NCI-H748 treated with DMSO at 0.1 percent for 48 hours (cell line): ENCODE measurements at regions not wholly inside any gene's neighbourhood (a gene's known extent, or its start where the extent isn't known, plus 50 kb on each side); places are given as distances from the start of the nearest gene placed in this dataset.
"Not testable (repeated sequence)": the region's sequence is repeated elsewhere in the genome, so short reads cannot be mapped to it uniquely, and the experiment has no call there.

Experiments used
- DNase-seq: peaks from one replicate; lab custom pipeline; 2025; lab: John Stamatoyannopoulos, UW

GRCh38 chr3:59502806-59503205, 453.0 kb upstream of the CFAP20DC start:
- DNase-seq: no peak

DNA sequence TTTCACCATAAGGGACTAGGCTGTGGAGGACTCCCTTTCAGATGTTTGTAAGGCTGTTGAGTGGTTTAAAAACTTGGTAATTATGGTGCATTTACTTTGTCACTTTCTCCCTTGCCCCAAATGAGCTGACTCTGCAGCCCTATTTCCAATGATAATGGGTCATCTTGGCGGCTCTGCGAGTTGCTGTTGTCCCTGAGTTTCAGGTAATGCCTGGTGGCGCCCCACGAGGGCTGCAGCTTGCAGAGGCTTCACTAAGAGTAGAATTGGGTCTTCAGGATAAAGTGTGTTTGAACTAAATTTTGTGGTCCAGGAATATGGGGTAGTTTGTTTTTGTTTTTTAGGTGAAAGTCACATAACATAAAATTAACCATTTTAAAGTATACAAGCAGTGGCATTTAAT, 450.1 kb upstream of the CFAP20DC start:
- DNase-seq: no peak

- DNase-seq: no peak
These were observed 449.2 kb upstream of the CFAP20DC start for GRCh38 chr3:59499000-59499399.

DNA sequence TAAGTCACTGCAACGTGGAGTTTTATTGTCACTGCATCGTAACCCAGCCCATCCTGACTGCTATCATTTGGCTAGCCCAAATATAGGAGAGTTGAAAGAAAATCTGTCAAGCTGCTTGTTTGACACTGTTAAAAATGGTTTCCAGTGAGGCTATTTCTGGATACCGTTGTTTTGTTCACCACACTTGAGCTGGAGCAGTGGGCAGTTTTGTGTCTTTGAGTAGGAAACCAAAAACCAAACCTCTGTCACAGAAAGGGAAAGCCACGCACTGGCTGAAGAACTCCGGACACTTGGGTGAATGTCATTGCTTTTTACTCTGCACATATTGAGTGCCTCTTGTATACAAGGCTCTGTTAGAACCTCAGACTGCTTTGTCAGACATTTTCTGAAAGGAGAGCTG, 446.4 kb upstream of the CFAP20DC start:
- DNase-seq: no peak

- DNase-seq: not testable (repeated sequence)
These were observed 445.1 kb upstream of the CFAP20DC start for GRCh38 chr3:59494969-59495368.

DNA sequence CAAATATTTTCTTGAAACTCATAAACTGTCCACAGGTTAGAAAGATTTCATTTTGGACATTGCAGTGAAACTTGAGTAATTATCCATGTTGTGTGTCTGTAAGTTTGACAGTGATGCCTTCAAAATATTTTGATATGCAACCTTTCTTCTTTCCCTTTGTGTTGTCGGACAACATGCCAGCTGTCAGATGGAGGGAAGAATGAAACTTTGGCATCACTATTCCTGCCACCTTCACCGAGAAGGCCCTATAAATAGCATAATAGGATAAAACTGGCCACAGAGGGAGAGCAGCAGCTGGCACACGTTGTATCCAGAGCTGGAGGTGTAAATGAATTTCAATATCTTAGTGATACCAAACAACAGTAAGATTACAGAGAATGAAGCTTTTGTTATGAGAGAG, 436.7 kb upstream of the CFAP20DC start:
- no peak for DNase-seq

GRCh38 chr3:59483191-59483590, 433.4 kb upstream of the CFAP20DC start:
- DNase-seq: no peak

GRCh38 chr3:59482684-59483083, 432.9 kb upstream of the CFAP20DC start:
- no peak for DNase-seq

GRCh38 chr3:59481776-59482400, 432.1 kb upstream of the CFAP20DC start:
- no peak for DNase-seq

DNA sequence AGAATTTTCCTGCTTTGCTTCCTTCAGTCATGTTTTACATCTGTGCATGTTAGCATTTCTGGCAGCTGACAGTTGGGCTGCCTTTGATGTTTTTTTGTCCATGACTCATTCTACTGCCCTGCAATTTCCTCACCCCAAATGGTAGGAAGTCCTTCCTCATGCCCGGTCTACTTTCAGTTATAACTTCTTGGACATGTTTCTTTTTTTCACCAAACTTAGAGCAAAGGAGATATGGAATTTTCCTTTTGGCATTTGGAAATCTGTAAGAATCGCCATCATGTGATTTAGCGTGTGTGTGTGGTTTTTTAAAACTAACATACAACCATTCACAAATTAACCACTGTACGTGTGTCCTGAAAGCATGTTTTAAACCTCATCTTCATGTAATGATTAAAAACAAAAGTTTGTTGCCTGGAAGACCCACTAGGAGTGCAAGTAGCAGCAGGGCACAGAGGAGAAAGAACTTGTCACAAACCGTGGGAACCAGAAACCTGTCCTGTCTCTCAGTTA, 430.7 kb upstream of the CFAP20DC start:
- DNase-seq: no peak

DNA sequence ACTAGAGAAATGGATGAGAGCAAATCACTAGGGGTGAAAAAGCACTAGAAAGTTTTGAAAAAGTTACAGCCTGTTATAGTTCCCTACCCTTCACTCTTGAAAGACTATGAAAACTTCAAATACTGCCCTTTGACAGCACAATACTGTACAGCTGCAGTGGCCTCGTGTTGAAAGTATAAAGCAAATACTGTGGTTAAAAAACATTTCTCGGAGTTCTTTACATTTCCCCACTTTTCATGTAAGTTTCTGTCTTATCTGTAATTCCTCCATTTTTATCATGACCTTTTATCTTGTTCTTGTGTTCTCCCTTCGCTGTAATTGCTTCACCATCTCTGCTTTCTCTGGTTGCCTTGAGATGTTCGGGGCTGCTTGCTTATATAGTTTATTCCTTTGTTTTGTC, 423.8 kb upstream of the CFAP20DC start:
- no peak for DNase-seq

DNA sequence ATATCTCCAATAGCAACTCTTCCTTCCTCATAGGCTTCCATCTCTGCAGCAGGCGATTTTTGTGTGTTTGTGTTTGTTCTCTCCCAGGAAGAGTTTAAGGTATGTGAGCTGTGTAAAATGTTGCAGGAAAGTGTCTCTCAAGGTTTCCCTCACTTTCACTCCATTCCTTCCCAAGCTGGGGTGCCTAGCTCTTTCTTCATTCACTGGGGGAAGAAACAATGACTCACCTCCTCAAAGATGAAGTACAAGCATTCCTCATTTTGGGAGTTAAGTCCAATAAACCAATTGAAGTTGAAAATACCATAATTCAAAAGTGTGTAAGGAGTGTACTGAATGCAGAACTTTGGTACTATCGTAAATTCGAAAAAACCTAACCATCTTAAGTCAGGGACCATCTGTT, 422.7 kb upstream of the CFAP20DC start:
- no peak for DNase-seq

- DNase-seq: no peak
These were observed 420.3 kb upstream of the CFAP20DC start for GRCh38 chr3:59469948-59470723.

- no peak for DNase-seq
These were observed 417.7 kb upstream of the CFAP20DC start for GRCh38 chr3:59467476-59467875.

DNA sequence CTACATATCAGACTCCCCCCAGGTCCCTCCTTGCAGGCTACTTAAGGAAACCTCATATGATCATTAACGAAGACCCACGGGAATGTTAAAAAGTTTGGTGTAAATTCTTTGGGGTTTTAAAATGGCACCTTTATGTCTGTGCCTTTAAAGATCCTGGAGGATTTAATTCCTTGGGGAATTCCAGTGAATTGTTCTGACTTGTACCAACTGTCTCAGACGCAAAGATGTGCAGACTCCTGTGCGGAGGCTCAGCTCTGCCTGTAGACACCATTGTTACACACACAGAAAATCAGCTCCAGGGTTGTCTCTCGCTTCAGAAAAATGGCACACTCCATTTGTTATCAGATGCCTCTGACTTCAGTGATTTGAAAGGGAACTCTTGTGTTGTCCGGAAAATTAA, 414.4 kb upstream of the CFAP20DC start:
- DNase-seq: no peak

- DNase-seq: no peak
These were observed 413.4 kb upstream of the CFAP20DC start for GRCh38 chr3:59463253-59463652.

DNA sequence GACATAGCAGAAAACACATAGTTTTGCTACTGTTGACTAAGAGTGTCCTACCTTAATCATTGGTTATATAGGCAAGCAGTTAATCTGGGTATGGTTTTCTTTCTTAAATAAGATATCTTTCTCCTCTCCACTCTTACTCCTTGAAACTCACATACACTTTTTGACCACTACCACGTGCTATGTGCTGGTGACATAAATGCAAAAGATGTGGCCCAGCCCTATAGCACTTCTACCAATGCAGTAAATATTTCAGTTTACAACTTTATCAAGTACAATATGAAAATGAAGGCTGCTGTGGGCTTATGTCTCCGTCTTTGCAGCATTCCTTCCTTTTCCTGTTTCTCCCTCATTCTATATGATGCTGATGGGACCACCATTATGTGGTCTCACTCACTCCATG, 410.2 kb upstream of the CFAP20DC start:
- no peak for DNase-seq

DNA sequence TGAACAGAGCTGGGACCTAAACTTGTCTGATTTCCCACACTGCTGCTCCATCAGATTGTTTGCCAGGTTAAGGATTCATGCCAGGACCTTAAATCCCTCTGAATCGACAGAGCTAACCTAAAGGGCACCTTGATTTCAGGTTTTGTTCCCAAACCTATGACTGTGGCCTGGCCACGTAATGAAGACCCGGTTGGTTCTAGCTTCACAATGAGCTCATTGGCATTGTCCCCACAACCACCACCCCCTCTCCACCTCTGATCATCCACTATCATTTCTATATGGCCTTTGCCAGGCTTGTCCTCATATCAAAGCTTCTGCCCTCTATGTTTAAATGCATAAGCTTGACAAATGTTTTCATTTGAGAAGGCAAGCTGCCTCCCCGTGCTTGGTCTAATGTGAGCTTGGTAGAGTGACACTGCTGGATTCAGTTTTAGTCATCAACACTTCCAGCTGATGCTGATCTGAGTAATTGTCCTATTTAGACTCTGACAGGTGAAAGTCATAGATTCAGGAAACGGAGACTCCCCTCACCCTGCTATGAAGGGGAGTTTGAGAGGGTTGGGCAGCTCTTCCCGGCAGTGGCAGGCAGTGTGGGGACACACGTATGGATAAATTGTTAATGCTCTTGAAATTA, 407.1 kb upstream of the CFAP20DC start:
- no peak for DNase-seq

DNA sequence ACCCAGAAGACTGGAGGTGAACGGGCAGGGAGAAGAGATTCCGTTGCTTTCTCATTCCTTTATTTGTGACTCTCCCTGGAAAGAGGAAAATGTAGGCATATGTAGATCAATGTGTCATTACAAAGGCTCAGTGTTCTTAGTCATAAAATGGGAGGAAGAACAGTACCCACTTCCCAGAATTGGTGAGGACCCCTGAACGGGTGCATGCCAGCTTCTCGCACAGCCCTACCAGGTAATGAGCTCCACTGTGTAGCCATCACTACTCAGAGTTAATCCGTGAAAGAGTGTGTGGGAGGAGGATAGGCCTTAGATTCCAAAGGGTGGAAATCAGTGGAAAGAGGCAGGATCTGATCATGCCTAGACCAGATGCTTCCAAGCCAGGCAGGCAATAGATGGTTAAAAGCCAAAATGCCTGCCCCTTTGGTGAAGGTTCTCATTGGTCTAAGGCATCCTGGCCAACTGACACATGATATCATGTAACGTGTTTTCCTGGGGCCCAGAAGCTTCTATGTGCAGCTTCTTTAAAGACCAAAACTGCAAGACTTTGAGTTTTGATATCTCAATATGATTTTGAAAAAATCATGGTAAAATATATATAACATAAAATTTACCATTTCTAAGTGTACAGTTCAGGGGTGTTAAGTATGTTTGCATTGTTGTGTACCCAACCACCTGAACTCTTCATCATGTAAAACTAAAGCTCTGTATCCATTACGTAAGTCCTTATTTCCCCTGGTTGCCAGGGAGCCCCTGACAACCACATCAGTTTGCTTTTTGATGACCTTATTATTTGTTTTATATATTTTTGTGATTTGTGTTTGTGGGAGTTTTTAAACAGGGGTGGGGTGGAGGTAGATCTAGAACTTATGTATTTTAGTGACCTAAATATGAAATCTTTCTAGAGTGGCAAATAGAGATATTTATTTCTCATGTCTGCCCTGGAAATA, 402.2 kb upstream of the CFAP20DC start:
- no peak for DNase-seq

- DNase-seq: no peak
These were observed 401.3 kb upstream of the CFAP20DC start for GRCh38 chr3:59450946-59451763.

DNA sequence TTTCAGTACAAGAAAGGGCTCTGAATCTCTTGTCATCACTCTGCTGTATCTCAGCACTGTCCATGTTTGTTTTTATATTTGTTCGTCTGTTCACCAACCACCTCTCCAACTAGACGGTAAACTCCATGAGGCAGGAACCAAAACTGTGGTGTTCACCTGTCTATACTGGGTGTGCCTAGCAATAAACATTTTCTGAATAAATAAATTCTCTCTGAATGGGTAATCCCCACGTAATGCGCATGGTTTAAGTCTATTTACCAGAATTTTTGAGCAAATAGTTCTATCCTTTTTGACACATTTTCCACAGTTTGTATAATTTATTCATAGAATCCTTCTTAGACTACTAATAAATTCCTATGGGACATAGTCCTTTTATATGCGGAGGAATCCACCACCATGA, 400.6 kb upstream of the CFAP20DC start:
- no peak for DNase-seq
